ENCODE measurements at regions not wholly inside any gene's neighbourhood (a gene's known extent, or its start where the extent isn't known, plus 50 kb on each side); places are given as distances from the start of the nearest gene placed in this dataset.
"Not testable (repeated sequence)": the region's sequence is repeated elsewhere in the genome, so short reads cannot be mapped to it uniquely, and the experiment has no call there.

DNA sequence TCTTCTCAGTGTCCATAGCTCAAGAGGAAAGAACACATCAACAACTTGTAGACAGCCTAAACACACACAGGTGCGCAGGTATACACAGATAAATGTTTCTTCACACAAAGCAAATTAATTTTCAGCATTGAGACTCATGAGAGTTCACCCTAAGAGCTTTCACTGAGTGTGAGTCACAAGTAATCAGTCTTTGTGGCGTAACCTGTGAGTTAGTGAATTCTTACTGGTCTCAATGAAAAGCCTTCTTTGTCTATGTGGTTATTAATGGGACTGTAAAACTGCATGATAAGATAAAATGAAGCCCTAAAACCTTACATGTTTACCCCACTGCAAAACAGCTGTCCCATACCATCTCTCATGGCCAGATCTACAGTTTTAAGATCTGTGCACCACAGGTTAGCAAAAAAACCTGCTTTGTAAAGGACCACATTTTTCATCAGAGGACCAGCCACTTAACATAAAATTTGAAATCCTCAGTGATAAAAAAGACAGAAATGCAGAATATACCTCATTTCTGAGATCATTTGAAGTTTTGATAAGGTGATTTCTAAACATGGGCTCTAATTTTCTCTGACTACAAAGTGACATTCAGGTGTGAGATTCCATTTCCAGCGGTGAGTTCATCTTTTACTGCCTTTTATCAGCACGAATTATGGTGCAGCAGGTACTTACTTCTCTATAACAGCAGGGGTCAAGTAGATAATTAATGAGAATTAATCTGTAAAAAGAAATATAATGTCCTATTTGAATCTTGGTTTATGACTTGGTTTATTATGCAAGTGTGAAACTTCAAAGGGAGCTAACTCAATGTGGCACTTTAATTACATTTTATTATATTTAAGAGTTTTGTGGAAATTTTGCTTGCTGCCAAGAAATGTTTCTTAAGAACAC, 335.7 kb upstream of the PIK3R1 start:
- no peak for DNase-seq (ENCODE audit: low spot score)

- no peak for DNase-seq (ENCODE audit: low spot score)
Measured at GRCh38 chr5:67878933-67879332, 336.6 kb upstream of the PIK3R1 start.

GRCh38 chr5:67876371-67876770, 339.2 kb upstream of the PIK3R1 start:
- no peak for DNase-seq (ENCODE audit: low spot score)

DNA sequence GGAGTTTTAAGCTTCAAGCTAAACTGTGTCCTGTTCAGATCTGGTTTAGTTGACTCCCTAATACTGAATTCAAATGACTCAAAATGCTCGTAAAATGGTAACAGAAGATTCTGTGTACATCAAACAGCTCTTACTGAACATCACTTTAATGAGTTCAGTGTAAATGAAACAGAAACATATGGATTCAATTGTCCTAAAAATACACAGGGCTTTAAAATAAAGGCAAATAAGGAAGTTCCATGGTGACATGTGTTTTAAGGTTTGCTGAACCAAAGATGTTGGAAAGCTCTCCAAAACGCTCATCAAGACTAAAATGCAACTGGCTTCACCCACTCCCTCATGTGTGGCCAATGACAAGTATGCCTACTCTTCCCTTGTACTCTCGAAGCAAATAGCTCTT, 340.0 kb upstream of the PIK3R1 start:
- DNase-seq (ENCODE audit: low spot score): no peak

GRCh38 chr5:67873935-67874334, 341.6 kb upstream of the PIK3R1 start:
- no peak for DNase-seq (ENCODE audit: low spot score)

DNA sequence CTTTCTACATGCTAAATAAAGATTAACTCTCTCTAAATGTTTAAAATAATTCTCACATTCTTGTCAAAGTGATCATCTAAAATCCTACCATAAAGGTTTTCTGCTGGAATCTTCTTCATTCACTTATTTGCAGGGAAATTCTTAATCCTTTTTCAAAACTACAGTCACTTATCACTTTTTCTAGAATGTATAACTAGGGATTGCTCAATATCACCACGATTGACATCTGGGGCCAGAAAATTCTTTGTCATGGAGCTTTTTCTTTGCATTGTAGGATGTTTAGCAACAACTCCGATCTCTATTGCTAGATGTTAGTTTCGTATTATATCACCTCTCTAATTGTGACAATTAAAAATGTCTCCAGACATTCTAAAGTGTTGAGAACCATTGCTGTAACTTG, 344.9 kb upstream of the PIK3R1 start:
- DNase-seq (ENCODE audit: low spot score): no peak

GRCh38 chr5:67864335-67864734, 351.2 kb upstream of the PIK3R1 start:
- DNase-seq (ENCODE audit: low spot score): not testable (repeated sequence)

DNA sequence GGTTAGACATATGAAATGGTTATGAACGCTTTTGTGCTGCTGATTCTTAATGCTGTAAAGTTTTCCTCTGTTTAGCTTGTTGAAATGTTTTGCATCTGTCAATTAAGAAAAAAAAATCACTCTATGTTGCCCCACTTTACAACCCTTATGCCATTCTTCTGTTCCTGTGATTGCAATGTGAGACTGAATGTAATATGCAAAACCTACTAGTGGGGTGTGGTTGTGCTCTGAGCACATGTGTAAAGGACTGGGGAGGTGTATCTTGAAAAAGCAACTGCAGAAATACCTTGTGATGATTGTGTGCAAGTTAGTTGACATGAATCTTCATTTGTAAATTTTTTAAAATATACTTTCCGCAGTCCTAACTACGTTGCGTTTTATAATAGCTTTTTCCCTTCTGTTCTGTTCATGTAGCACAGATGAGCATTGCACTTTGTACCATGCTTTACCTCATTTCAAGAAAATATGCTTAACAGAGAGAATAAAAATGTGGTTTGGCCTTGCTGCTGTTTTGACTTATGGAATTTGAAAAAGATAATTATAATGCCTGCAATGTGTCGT, 357.0 kb upstream of the PIK3R1 start:
- no peak for DNase-seq (ENCODE audit: low spot score)

- DNase-seq (ENCODE audit: low spot score): no peak
Measured at GRCh38 chr5:67857502-67857901, 358.1 kb upstream of the PIK3R1 start.

DNA sequence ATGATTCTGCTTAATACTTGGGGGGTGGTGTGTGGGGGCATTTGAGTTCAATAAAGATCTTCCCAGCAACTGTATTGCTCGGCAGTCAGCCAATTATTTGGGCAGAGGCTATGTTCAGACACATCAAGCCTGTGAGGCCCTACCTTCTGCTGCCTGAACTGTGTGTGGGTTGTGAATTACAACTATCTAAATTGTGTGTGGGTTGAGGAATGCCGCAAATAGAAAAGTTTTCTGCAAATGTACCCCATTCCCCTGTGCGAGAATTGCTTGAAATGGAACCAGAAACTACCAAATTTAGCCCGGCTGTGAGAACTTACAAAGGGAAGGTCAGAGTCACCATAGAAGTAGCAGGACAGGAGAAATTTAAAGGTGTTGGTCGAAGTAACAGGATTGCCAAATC, 360.0 kb upstream of the PIK3R1 start:
- no peak for DNase-seq (ENCODE audit: low spot score)

DNA sequence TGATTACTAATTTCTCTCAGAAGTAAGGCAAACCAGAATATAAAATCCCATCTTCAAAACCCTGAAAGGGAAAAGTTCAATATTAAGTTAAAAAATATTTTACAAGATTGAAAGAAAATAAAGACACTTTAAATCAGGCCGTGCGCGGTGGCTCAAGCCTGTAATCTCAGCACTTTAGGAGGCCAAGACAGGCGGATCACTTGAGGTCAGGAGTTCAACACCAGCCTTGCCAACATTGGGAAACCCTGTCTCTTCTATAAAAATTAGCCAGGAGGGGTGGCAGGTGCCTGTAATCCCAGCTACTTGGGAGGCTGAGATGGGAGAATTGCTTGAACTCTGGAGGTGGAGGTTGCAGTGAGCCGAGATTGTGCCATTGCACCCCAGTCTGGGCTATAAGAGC, 364.6 kb upstream of the PIK3R1 start:
- DNase-seq (ENCODE audit: low spot score): not testable (repeated sequence)

DNA sequence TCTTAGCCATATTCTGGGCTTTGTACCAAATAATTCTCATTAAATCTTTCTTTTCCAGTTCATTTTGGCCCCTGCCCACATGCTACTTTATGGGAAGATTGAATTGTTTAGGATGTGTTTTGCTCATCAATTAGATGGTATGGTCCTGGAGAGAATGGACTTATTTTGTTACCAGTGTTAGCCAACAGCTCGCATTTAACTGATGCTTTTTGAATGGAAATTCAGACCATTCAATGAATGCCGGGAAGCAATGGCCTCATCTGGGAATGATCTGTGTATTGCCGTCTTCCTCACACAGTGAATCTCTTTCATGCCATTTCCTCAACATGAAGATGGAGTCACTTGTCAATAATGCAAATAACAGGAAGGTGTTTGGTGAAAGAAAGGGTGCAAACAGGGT, 370.6 kb upstream of the PIK3R1 start:
- no peak for DNase-seq (ENCODE audit: low spot score)

- DNase-seq (ENCODE audit: low spot score): no peak
Measured at GRCh38 chr5:67842806-67843205, 372.8 kb upstream of the PIK3R1 start.

GRCh38 chr5:67837225-67837624, 378.3 kb upstream of the PIK3R1 start:
- not testable (repeated sequence) for DNase-seq (ENCODE audit: low spot score)

DNA sequence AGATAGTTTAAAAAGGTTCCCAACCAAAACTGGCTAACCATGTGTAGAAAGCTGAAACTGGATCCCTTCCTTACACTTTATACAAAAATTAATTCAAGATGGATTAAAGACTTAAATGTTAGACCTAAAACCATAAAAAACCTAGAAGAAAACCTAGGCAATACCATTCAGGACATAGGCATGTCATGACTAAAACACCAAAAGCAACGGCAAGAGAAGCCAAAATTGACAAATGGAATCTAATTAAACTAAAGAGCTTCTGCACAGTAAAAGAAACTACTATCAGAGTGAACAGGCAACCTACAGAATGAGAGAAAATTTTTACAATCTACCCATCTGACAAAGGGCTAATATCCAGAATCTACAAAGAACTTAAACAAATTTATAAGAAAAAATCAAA, 379.1 kb upstream of the PIK3R1 start:
- not testable (repeated sequence) for DNase-seq (ENCODE audit: low spot score)

DNA sequence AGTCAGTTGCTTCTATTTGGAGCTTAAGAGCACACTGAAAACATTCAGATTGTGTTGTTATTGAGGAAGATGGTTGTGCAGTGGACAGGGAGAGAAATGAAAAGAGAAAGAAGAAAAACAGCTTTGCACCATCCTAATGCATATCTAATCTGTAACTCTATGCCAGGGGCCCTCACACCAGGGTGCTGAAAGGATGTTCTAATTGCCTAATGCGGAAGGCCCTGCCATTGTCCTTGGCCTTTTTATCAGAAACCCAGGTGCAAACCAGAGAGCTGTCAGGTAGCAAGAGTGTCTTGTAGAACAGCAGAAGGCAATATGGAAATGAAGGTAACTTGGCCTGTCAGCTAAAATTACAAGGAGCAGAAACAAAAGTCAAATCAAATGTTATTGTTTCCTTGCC, 384.5 kb upstream of the PIK3R1 start:
- no peak for DNase-seq (ENCODE audit: low spot score)

DNA sequence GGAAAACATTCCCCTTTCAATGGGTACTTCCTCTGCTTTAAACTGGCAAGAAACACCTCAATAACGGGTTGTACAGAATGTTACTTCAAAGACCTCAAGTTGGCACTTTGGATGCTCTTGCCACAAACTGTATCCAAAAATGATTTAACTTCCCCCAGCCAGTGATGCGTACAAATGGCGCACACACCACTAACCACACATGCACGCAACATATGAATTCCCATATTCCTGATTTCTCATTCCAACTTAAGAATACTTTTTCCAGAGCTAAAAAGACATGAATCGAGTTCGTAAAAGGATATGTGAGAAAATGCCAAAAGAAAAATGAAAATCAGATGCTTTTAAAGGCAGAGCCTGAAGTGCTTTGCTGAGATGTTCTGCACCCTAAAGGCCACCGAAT, 388.0 kb upstream of the PIK3R1 start:
- no peak for DNase-seq (ENCODE audit: low spot score)

- no peak for DNase-seq (ENCODE audit: low spot score)
Measured at GRCh38 chr5:67824852-67825251, 390.7 kb upstream of the PIK3R1 start.

DNA sequence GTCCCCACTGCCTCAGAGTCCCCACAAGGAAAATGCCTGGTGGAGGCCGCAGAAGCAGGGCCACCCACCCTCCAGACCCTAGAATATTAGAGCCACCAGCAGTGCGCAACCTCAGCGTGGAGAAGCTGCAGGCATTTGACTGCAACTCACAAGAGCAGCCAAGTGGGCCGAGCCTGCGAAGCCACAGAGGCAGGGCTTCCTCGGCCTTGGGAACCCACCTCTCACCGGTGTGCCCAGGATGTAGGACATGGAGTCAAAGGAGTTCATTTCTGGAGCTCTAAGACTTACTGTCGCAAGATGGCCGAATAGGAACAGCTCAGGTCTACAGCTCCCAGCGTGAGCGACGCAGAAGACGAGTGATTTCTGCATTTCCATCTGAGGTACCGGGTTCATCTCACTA, 397.9 kb upstream of the PIK3R1 start:
- no peak for DNase-seq (ENCODE audit: low spot score)

- DNase-seq (ENCODE audit: low spot score): no peak
Measured at GRCh38 chr5:67816456-67816855, 399.1 kb upstream of the PIK3R1 start.

- DNase-seq (ENCODE audit: low spot score): no peak
Measured at GRCh38 chr5:67815455-67816391, 399.8 kb upstream of the PIK3R1 start.

- no peak for DNase-seq (ENCODE audit: low spot score)
Measured at GRCh38 chr5:67814569-67815311, 400.8 kb upstream of the PIK3R1 start.

All from CD4-positive, alpha-beta T cell treated with Interleukin-6 at 100 ng/mL for 8 hours (primary cell).